Mammary epithelial cell (primary cell): ENCODE measurements at regions not wholly inside any gene's neighbourhood (a gene's known extent, or its start where the extent isn't known, plus 50 kb on each side); places are given as distances from the start of the nearest gene placed in this dataset.

Source experiments
- CTCF ChIP-seq, 2 donors: IDR thresholded peaks in 1 of 2; conservative IDR thresholded peaks in 1 of 2; 2 replicates each; pipeline ENCODE4 v1.5.1; 2011 to 2012; ENCODE audit warnings: inconsistent platforms in 2 of 2, low read length in 2 of 2, mild to moderate bottlenecking in 2 of 2, control low read depth in 1 of 2, low read depth in 1 of 2; ENCODE audit not compliant: insufficient read depth in 1 of 2; ENCODE audit errors: extremely low read depth in 1 of 2
- EZH2 ChIP-seq: IDR thresholded peaks from 2 replicates; pipeline ENCODE4 v1.6.1; 2012; ENCODE audit warnings: low read length, inconsistent platforms, borderline replicate concordance

DNA sequence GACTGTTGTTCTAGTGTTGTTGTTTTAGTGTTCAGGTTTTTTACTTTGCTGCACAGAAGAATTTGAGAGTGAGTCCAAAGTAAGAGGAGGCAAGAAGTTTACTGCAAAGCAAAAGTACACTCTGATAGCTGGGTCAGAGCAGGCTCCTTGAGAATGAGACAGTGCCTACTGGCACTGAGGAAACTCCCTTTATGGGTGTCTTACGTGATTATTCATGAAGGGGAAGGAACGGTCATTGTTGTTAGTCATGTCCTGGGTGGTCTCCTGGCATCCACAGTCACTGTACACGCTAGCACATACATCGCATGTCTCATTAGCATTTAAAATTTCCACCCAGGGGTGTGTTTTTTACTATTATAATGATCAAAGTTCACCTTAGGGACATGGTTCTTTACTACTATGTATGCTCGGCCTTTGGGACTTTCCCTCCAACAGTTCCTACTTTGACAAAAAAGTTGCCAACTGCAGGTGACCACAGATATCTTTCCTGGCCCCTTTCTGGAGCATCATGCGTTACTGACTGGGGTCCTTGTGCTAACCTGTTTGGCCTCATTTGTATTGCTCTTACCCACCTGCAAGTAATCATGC, 688.9 kb upstream of the AMOT start:
- TF ChIP-seq CTCF (conservative IDR thresholded peaks at IDR 0.05 in 1 of 2, IDR thresholded peaks at IDR 0.05 in 1 of 2; ENCODE audit: extremely low read depth in 1 of 2, insufficient read depth in 1 of 2, low read depth in 1 of 2, low read length in 2 of 2) (no peak), EZH2 (no peak)
